HCT116 (cell line): ENCODE measurements at regions not wholly inside any gene's neighbourhood (a gene's known extent, or its start where the extent isn't known, plus 50 kb on each side); places are given as distances from the start of the nearest gene placed in this dataset.

Experiments used
- ATAC-seq: fragments of 200-7000 bp; cut with Tn5 transposase; 2 replicates; pipeline ENCODE4 v1.9.1; 2020; ENCODE audit warnings: mild to moderate bottlenecking, moderate library complexity
- BruUV-seq: library from RNA; stranded (reverse); fragments of 400-500 nt; replicated peaks from 2 replicates; lab custom pipeline; 2021; lab: Mats Ljungman, UMichigan
- CTCF ChIA-PET: fragments of 300-600 bp; sonication (Branson Sonifier 250); formaldehyde crosslinking; loops from one replicate; lab custom pipeline; 2021; ENCODE audit warnings: antibody characterized with exemption; lab: Charles Lee
- POLR2A ChIA-PET: fragments of 300-600, 350-600 bp; sonication (Branson Sonifier 250); formaldehyde crosslinking; loops from one replicate; lab custom pipeline; 2021; ENCODE audit warnings: antibody characterized with exemption; lab: Charles Lee
- RAD21 ChIA-PET, 2 experiments: fragments of 300-600 bp; sonication (Branson Sonifier 250); formaldehyde crosslinking; loops; one replicate each; lab custom pipeline; 2023; ENCODE audit warnings: low total read pairs in 2 of 2; ENCODE audit not compliant: uncharacterized antibody in 2 of 2, unreplicated experiment in 2 of 2, low non-redundant PET in 1 of 2; lab: Charles Lee
- DNase-seq: peaks from one replicate; pipeline ENCODE4 v3.0.0-alpha.2; 2010; ENCODE audit warnings: low read depth, low spot score
- H2AFZ ChIP-seq: fragments of 200-600 bp; shearing (Covaris generic), sonication (generic); 2 replicates; pipeline ENCODE4 v1.6.1; 2017; ENCODE audit warnings: low read depth, mixed run types, mixed read lengths, antibody characterized with exemption, low read length; ENCODE audit not compliant: poor library complexity, severe bottlenecking
- H3K27ac ChIP-seq: 2 replicates; pipeline ENCODE4 v1.5.1; 2012; ENCODE audit warnings: low read depth, low read length
- H3K27me3 ChIP-seq: fragments of 200-600 bp; sonication (generic); 2 replicates; pipeline ENCODE4 v1.6.1; 2016; ENCODE audit warnings: mixed run types, low read length, mixed read lengths; ENCODE audit not compliant: insufficient read depth
- H3K36me3 ChIP-seq, 2 experiments: fragments of 200-500 bp in 1 of 2; fragments of 200-600 bp in 1 of 2; sonication (Bioruptor generic) in 1 of 2; sonication (generic) in 1 of 2; 2 replicates each; pipeline versions ENCODE4 v1.5.1 to v1.6.1; 2014 to 2016; ENCODE audit warnings: low read length in 2 of 2, inconsistent platforms in 1 of 2, mixed read lengths in 1 of 2, mixed run types in 1 of 2; ENCODE audit not compliant: insufficient read depth in 2 of 2, control insufficient read depth in 1 of 2
- H3K4me1 ChIP-seq, 2 experiments: fragments of 200-600 bp in 1 of 2; sonication (generic) in 1 of 2; 2 replicates each; pipeline versions ENCODE4 v1.5.1 to v1.6.1; 2012 to 2017; ENCODE audit warnings: low read length in 2 of 2, inconsistent platforms in 1 of 2, mild to moderate bottlenecking in 1 of 2, mixed read lengths in 1 of 2, mixed run types in 1 of 2, moderate library complexity in 1 of 2; ENCODE audit not compliant: insufficient read depth in 2 of 2, control insufficient read depth in 1 of 2
- H3K4me2 ChIP-seq: fragments of 200-600 bp; sonication (generic); 2 replicates; pipeline ENCODE4 v1.6.1; 2017; ENCODE audit warnings: mixed run types, low read length, mixed read lengths
- H3K4me3 ChIP-seq, 2 experiments: fragments of 200-600 bp in 1 of 2; sonication (generic) in 1 of 2; replicated peaks in 1 of 2; 2 replicates each; pipeline ENCODE4 v1.5.1; 2011 to 2016; ENCODE audit warnings: low read length in 2 of 2, control low read depth in 1 of 2, low read depth in 1 of 2, mild to moderate bottlenecking in 1 of 2, mixed read lengths in 1 of 2, mixed run types in 1 of 2
- H3K79me2 ChIP-seq: fragments of 200-600 bp; sonication (generic); 2 replicates; pipeline ENCODE4 v1.6.1; 2017; ENCODE audit warnings: mild to moderate bottlenecking, mixed run types, low read length, moderate library complexity, mixed read lengths; ENCODE audit not compliant: insufficient read depth
- H3K9ac ChIP-seq: fragments of 200-600 bp; sonication (generic); 2 replicates; pipeline ENCODE4 v1.6.1; 2016; ENCODE audit warnings: low read length, mixed read lengths
- H3K9me2 ChIP-seq: fragments of 200-600 bp; sonication (generic), shearing (Covaris generic); 2 replicates; pipeline ENCODE4 v1.6.1; 2017; ENCODE audit warnings: mixed run types, mild to moderate bottlenecking, moderate library complexity; ENCODE audit not compliant: insufficient read depth
- H3K9me3 ChIP-seq, 2 experiments: fragments of 200-500 bp in 1 of 2; fragments of 200-600 bp in 1 of 2; sonication (Bioruptor generic) in 1 of 2; sonication (generic) in 1 of 2; 2 replicates each; pipeline ENCODE4 v1.6.1; 2014 to 2017; ENCODE audit warnings: low read length in 2 of 2, mixed read lengths in 2 of 2, inconsistent platforms in 1 of 2, low read depth in 1 of 2, mild to moderate bottlenecking in 1 of 2, mixed run types in 1 of 2, moderate library complexity in 1 of 2; ENCODE audit not compliant: control insufficient read depth in 1 of 2, insufficient read depth in 1 of 2
- H4K20me1 ChIP-seq: fragments of 200-600 bp; sonication (generic), shearing (Covaris generic); 2 replicates; pipeline ENCODE4 v1.6.1; 2017; ENCODE audit warnings: mixed run types, mild to moderate bottlenecking, moderate library complexity; ENCODE audit not compliant: insufficient read depth
- CEBPB ChIP-seq: IDR thresholded peaks from 2 replicates; pipeline ENCODE4 v1.6.1; 2012; ENCODE audit warnings: low read depth
- CTCF ChIP-seq, 3 experiments: fragments of 200-600 bp in 1 of 3; sonication (generic) in 1 of 3; IDR thresholded peaks in 2 of 3; conservative IDR thresholded peaks in 1 of 3; 2 replicates each; pipeline ENCODE4 v1.5.1; 2012 to 2017; ENCODE audit warnings: low read depth in 2 of 3, low read length in 2 of 3, antibody characterized with exemption in 1 of 3, borderline replicate concordance in 1 of 3, control low read depth in 1 of 3, mild to moderate bottlenecking in 1 of 3, mixed read lengths in 1 of 3, mixed run types in 1 of 3, moderate library complexity in 1 of 3; ENCODE audit not compliant: insufficient read depth in 1 of 3
- EGR1 ChIP-seq: IDR thresholded peaks from 2 replicates; pipeline ENCODE4 v1.6.1; 2012; ENCODE audit warnings: low read depth
- EZH2 ChIP-seq: fragments of 200-600 bp; sonication (generic); IDR thresholded peaks from 2 replicates; pipeline ENCODE4 v1.6.1; 2017; ENCODE audit warnings: antibody characterized with exemption, mixed run types
- EZH2phosphoT487 ChIP-seq: fragments of 200-600 bp; IDR thresholded peaks from 2 replicates; pipeline ENCODE4 v1.6.1; 2018; ENCODE audit warnings: antibody characterized with exemption, borderline replicate concordance
- FOSL1 ChIP-seq: IDR thresholded peaks from 2 replicates; pipeline ENCODE4 v1.6.1; 2012; ENCODE audit warnings: low read depth
- POLR2A ChIP-seq: IDR thresholded peaks from 2 replicates; pipeline ENCODE4 v1.7.0; 2011; ENCODE audit warnings: borderline replicate concordance; ENCODE audit not compliant: insufficient read depth, insufficient read length; ENCODE audit errors: extremely low read depth
- RAD21 ChIP-seq: IDR thresholded peaks from 2 replicates; pipeline ENCODE4 v1.6.1; 2012; ENCODE audit warnings: low read depth, mild to moderate bottlenecking
- SRF ChIP-seq: IDR thresholded peaks from 2 replicates; pipeline ENCODE4 v1.6.1; 2012; ENCODE audit warnings: low read depth
- YY1 ChIP-seq: IDR thresholded peaks from 2 replicates; pipeline ENCODE4 v1.6.1; 2011; ENCODE audit warnings: low read length, low read depth, moderate library complexity, mild to moderate bottlenecking; ENCODE audit not compliant: insufficient replicate concordance; ENCODE audit errors: extremely low read depth
- ZFX ChIP-seq: fragments of 450-650 bp; IDR thresholded peaks from 2 replicates; pipeline ENCODE4 v1.6.1; 2017
- intact Hi-C: fragments of 100-400 bp; cut with micrococcal nuclease; formaldehyde crosslinking; loops from 2 replicates; pipeline ENCODE4 v1.10.0; 2022
- TF ChIP-seq, protein P1 (sequence below): IDR thresholded peaks from 2 replicates; pipeline ENCODE4 v1.6.1; 2012

GRCh38 chr21:35204850-35205541 lies 155.9 kb upstream of the RUNX1 start:
- Histone ChIP-seq H2AFZ (peak overlapping the region; percentile 63), H3K9ac (no peak overlapping the region), H3K9me2 (no peaks in the 10 kb centered on the region), H3K27ac (no peak overlapping the region), H3K27me3 (no peaks in the 10 kb centered on the region), H4K20me1 (no peaks in the 10 kb centered on the region), H3K4me2 (no peak overlapping the region), H3K9me3 (no peaks in the 10 kb centered on the region), H3K4me1 (peaks cover 3 to 42% of the 10 kb centered on the region in 2 experiments; a peak in 2 of 4 replicates), H3K4me3 (no peak overlapping the region), H3K79me2 (no peaks in the 10 kb centered on the region), H3K36me3 (no peaks in the 10 kb centered on the region)
- ATAC-seq (no peak), DNase-seq (no peak)
- TF ChIP-seq FOSL1 = no peak
- TF ChIP-seq ZFX = no peak
- TF ChIP-seq, protein P1, sequence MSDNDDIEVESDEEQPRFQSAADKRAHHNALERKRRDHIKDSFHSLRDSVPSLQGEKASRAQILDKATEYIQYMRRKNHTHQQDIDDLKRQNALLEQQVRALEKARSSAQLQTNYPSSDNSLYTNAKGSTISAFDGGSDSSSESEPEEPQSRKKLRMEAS = no peak
- no peak for TF ChIP-seq POLR2A
- TF ChIP-seq EZH2phosphoT487 = no peak
- TF ChIP-seq RAD21 = peak; percentile 37; the same call in 1 of the 2 replicates
- peak in 1 of 3 experiments; percentile 7; a peak in 1 of 6 replicates for TF ChIP-seq CTCF (IDR thresholded peaks at IDR 0.05 in 2 of 3, conservative IDR thresholded peaks at IDR 0.05 in 1 of 3; ENCODE audit: borderline replicate concordance in 1 of 3, insufficient read depth in 1 of 3, low read depth in 2 of 3, low read length in 2 of 3)
- no peak for TF ChIP-seq SRF
- TF ChIP-seq EGR1 = no peak
- no peak for TF ChIP-seq CEBPB
- no peak for TF ChIP-seq EZH2
- TF ChIP-seq YY1 = no peak
- POLR2A ChIA-PET = interaction anchor here (1.1 to 2.6 kb wide), 2 partner anchors 11 to 15 kb away, joined by 4 to 12 read pairs; no protein-coding TSS in a partner anchor
- intact Hi-C loops = no loop called here
- CTCF ChIA-PET = interaction anchor here (0.6 to 1.2 kb wide), 4 partner anchors 52 to 635 kb away, joined by 3 read pairs; no protein-coding TSS in a partner anchor
- no TSS peak for BruUV-seq
- RAD21 ChIA-PET = no interaction called here
